ENCODE measurements at regions not wholly inside any gene's neighbourhood (a gene's known extent, or its start where the extent isn't known, plus 50 kb on each side); places are given as distances from the start of the nearest gene placed in this dataset.

- no peak overlapping the region for H3K4me2 ChIP-seq (ENCODE audit: insufficient read depth in 1 of 2, low read depth in 2 of 2, low read length in 2 of 2)
- no peak overlapping the region for H2BK5ac ChIP-seq (ENCODE audit: low read depth, low read length)
- no peak overlapping the region for H3K27ac ChIP-seq (ENCODE audit: low read depth, low read length)
- H3K56ac ChIP-seq (replicated peaks; ENCODE audit: insufficient read length, low read depth, low read length) = no peak overlapping the region
- no peak overlapping the region for H2BK120ac ChIP-seq (replicated peaks; ENCODE audit: low read depth, low read length)
- no peak overlapping the region for H2BK12ac ChIP-seq (ENCODE audit: low read depth, low read length)
- no peak overlapping the region for H4K8ac ChIP-seq (ENCODE audit: extremely low read depth, insufficient read depth, low read length)
- no peak overlapping the region for H2BK15ac ChIP-seq (ENCODE audit: low read length)
- ChIA-PET CTCF (ENCODE audit: partially characterized antibody) (no interaction called here), POLR2A (ENCODE audit: partially characterized antibody) (no interaction called here)
- no peak overlapping the region for H2AK5ac ChIP-seq (ENCODE audit: low read depth, low read length)
- H3K9me3 ChIP-seq (ENCODE audit: insufficient read depth in 2 of 2, low read depth in 1 of 2, low read length in 1 of 2) = no peaks in the 10 kb centered on the region
- no peaks in the 10 kb centered on the region for H3K79me1 ChIP-seq (ENCODE audit: low read depth, low read length)
- H3K4ac ChIP-seq (replicated peaks; ENCODE audit: insufficient read length, low read depth, low read length) = no peak overlapping the region
- WGBS, 2 experiments (ENCODE audit: extremely low coverage in 1 of 2, insufficient coverage in 1 of 2, insufficient read length in 1 of 2, insufficient replicate concordance in 2 of 2, low coverage in 1 of 2, low lambda C conversion rate in 2 of 2, missing lambda C conversion rate in 1 of 2) = 95% methylated on average over 1 of the region's 1 CpG; no CpG with 5 or more reads in 1 of the 2 experiments
- no peak overlapping the region for H3K9ac ChIP-seq (replicated peaks in 1 of 4; ENCODE audit: extremely low read depth in 1 of 4, low read depth in 3 of 4, low read length in 3 of 4)
- no peak overlapping the region for H3K23ac ChIP-seq (ENCODE audit: insufficient read length)
- no peak for FAIRE-seq
- no peak overlapping the region for H4K91ac ChIP-seq (replicated peaks; ENCODE audit: insufficient read length, low read length)
- no peak for DNase-seq (ENCODE audit: low read depth in 1 of 2, low spot score in 2 of 2)
- no peaks in the 10 kb centered on the region for H3K79me2 ChIP-seq (ENCODE audit: control insufficient read depth in 1 of 2, insufficient read depth in 2 of 2, low read length in 2 of 2)
- H3K18ac ChIP-seq (ENCODE audit: extremely low read depth, low read length) = no peak overlapping the region
- H3K4me3 ChIP-seq (ENCODE audit: extremely low read depth in 1 of 4, insufficient read depth in 2 of 4, low read depth in 3 of 4, low read length in 4 of 4) = no peak overlapping the region
- no peak overlapping the region for H4K5ac ChIP-seq (ENCODE audit: insufficient read length, low read depth, low read length)
- H4K20me1 ChIP-seq (replicated peaks in 1 of 2; ENCODE audit: control insufficient read depth in 1 of 2, insufficient read depth in 2 of 2, low read length in 2 of 2) = no peaks in the 10 kb centered on the region
- H3K27me3 ChIP-seq (replicated peaks in 1 of 4; ENCODE audit: control insufficient read depth in 3 of 4, extremely low read depth in 1 of 4, insufficient read depth in 3 of 4, low read length in 3 of 4) = no peaks in the 10 kb centered on the region
- no peak overlapping the region for H2BK20ac ChIP-seq (ENCODE audit: low read length)
- peaks cover 0 to 19% (median 7%) of the 10 kb centered on the region in 4 experiments; a peak in 6 of 7 replicates for H3K4me1 ChIP-seq (replicated peaks in 1 of 4; ENCODE audit: control insufficient read depth in 3 of 4, insufficient read depth in 4 of 4, low read length in 3 of 4)
- no peaks in the 10 kb centered on the region for H3K36me3 ChIP-seq (ENCODE audit: control insufficient read depth in 2 of 4, insufficient read depth in 4 of 4, low read length in 3 of 4)
- H3K14ac ChIP-seq (ENCODE audit: insufficient read length) = no peak overlapping the region
- H2AFZ ChIP-seq (ENCODE audit: low read length) = no peak overlapping the region
- no peaks in the 10 kb centered on the region for H3K23me2 ChIP-seq (ENCODE audit: low read depth, low read length)
- TF ChIP-seq GABPA (IDR thresholded peaks at IDR 0.05; ENCODE audit: borderline replicate concordance, insufficient read depth, low read length) (no peak), SUZ12 (IDR thresholded peaks at IDR 0.05; ENCODE audit: low read length) (no peak), EZH2 (IDR thresholded peaks at IDR 0.05; ENCODE audit: low read depth, low read length, severe bottlenecking) (no peak), SIX5 (IDR thresholded peaks at IDR 0.05; ENCODE audit: low read depth, low read length) (no peak), GTF2F1 (IDR thresholded peaks at IDR 0.05; ENCODE audit: borderline replicate concordance, low read depth, low read length) (no peak), SAP30 (IDR thresholded peaks at IDR 0.05; ENCODE audit: insufficient read depth, insufficient replicate concordance, low read length) (no peak), SP4 (IDR thresholded peaks at IDR 0.05; ENCODE audit: low read length) (no peak), MAX (IDR thresholded peaks at IDR 0.05) (no peak), KDM4A (IDR thresholded peaks at IDR 0.05; ENCODE audit: low read depth, low read length, severe bottlenecking) (no peak), EGR1 (IDR thresholded peaks at IDR 0.05; ENCODE audit: borderline replicate concordance, low read depth, low read length) (no peak)
- TF ChIP-seq, protein P1, sequence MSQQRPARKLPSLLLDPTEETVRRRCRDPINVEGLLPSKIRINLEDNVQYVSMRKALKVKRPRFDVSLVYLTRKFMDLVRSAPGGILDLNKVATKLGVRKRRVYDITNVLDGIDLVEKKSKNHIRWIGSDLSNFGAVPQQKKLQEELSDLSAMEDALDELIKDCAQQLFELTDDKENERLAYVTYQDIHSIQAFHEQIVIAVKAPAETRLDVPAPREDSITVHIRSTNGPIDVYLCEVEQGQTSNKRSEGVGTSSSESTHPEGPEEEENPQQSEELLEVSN (IDR thresholded peaks at IDR 0.05) = no peak
Observed at GRCh38 chr3:177427540-177427939, 230.3 kb upstream of the TBL1XR1 start.
